SW 1271 (cell line): ENCODE measurements at regions not wholly inside any gene's neighbourhood (a gene's known extent, or its start where the extent isn't known, plus 50 kb on each side); places are given as distances from the start of the nearest gene placed in this dataset.
"Not testable (repeated sequence)": the region's sequence is repeated elsewhere in the genome, so short reads cannot be mapped to it uniquely, and the experiment has no call there.

Source experiments
- DNase-seq, 2 experiments: peaks; one replicate each; lab custom pipeline; 2025; lab: John Stamatoyannopoulos, UW

- DNase-seq = no peak
Measured at GRCh38 chr2:64879745-64880144, 109.5 kb upstream of the SLC1A4 start.

DNA sequence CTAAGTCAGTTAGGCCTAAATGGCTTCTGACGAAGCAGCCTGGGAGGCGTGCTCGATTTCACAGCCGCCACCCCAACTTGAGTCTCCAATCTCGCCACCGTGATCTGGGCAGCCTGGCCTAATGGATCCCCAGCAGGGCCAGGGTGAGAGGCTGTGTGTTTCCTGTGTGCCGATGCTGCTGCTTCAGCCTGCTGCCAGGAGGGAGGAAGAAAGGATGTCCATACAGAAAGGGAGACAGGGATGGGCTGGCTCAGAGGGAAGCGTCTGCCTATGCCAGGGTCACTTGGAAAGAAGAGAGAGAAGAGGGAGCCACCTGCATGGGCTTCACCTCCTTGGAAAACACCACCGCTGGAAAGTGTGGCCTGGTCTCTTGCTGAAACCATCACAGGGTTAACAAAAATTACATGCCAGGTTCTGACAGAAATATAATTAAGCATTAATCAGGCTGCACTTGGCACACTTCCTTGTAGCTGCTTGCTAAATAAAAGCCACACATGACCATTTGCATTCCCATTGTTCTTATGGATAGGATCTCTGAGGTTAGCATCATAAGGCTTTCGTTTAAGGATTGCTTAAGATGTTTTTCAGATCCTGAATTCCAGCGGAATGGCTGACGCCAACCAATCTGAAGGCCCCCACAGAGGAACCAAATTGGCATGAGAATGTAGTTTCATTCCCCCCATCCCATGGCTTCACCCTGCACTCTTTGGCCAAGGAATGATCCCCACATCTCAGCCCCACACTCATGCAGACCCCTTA, 108.8 kb upstream of the SLC1A4 start:
- no peak for DNase-seq

DNA sequence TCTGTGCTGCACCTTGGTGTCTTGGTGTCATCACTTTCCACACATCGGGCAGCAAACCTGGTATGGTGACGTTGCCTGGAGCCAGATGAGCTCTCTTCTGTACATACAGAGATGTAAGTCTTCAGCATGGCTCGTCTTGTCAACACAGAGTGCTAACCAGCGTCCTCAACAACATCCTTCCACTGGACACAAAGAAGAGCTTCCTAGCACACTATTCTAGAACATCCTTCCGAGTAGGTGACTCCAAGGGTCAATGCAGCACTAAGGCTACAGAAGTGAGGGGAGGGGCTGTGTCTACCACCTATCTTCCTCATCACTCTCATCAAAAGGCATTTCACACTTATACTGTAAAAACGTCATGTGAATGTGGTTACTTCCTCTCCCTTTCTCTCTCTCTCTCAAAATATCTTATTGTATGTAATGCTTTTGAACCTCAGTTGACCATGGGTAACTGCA, 108.1 kb upstream of the SLC1A4 start:
- DNase-seq = no peak

DNA sequence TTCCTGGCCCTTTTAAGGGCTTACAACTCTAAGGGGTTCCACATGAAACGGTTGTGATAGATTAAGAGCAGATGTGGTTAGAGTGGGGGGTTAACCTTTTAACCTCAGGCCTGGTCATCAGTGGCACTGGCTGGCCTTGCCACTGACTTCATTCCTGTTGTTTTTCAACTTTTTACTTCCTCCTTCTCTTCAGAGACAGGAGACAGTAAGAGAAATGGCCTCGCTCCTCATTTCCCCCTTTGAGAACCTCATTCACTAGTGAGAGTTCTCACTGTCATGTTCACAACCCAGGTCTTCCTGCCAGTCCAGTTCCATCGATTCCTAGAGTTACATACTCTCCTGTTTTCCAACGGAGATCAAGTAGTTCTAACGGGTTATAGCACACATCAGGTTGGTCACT, 101.6 kb upstream of the SLC1A4 start:
- DNase-seq = no peak

DNA sequence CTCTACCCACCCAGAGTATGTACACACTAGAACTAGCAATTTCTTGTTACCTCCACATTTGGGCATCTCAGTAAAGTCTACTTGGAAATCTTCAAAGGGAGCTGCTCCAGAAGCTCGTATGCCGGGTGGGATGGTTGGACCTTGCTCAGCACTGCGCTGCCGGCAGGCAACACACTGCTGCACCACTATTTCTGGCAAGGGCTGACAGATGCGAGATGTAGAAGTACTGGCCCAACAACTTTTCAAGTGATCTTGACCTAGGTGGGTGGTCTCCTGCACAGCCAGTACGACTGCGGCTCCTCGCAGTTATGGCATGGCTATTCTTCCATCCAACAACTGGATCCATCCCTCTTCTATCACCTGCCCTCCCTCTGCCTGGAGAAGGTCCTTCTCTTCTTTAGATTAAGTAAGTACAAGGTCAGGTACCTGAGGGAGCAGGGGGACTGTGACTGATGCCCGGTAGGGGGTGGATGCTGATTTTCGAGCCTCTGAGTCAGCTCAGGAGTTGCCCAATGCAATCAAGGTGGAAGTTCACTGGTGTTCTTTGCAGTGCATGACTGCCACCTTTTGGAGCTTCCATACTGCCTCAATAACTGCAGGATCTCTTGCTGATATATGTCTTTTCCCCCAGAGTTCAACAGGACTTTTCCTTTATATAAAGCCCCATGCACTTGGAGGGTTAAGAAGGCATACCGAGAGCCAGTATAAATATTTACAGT, 100.4 kb upstream of the SLC1A4 start:
- DNase-seq = peak in 1 of 2 experiments; percentile 21

- DNase-seq = no peak
Measured at GRCh38 chr2:64889803-64890202, 99.4 kb upstream of the SLC1A4 start.

GRCh38 chr2:64896572-64896971, 92.6 kb upstream of the SLC1A4 start:
- not testable (repeated sequence) for DNase-seq

GRCh38 chr2:64899081-64899865, 89.9 kb upstream of the SLC1A4 start:
- no peak for DNase-seq

- DNase-seq = not testable (repeated sequence)
Measured at GRCh38 chr2:64899876-64900275, 89.3 kb upstream of the SLC1A4 start.

DNA sequence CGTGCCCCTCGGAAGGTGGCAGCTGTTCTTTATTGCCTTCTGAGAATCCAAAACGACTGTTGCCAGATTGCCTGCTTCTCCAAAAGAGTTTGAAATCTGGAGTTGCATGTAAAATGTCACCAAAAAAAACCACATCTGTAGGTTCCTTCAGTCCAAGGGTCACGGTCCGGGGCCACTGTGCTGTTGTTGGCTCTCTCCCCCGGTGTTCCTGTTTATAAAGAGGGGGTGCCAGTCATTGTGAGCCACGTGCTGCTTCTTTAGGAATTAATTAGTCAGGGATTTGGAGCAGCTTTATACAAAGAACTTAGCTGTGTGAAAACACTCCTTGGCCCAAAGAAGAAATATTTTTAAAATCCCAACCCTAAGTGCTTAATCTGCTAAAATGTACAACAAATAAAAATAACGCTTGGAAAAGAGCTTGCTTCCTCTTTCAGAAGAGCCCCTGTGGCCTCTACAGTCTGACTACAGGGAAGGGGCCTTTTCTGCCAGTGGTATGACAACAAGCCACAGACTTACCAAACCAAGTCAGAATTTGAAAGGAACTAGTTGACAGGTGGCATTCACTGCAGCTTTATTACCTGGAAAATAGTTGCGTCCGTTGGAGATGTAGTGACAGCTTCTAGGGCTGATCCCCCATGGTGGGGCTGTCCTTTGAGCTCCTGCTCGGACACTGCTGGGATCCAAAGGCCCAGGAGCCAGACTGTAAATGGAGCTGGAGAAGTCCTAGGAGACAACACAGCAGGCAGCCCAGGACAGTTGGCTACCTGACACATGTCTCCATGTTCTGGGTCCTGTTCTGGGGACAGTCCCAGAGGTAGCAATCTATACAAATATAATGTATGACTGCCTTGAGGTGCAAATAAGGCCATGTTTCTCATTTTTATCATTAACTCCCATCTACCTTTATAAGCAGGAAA, 84.5 kb upstream of the SLC1A4 start:
- no peak for DNase-seq

DNA sequence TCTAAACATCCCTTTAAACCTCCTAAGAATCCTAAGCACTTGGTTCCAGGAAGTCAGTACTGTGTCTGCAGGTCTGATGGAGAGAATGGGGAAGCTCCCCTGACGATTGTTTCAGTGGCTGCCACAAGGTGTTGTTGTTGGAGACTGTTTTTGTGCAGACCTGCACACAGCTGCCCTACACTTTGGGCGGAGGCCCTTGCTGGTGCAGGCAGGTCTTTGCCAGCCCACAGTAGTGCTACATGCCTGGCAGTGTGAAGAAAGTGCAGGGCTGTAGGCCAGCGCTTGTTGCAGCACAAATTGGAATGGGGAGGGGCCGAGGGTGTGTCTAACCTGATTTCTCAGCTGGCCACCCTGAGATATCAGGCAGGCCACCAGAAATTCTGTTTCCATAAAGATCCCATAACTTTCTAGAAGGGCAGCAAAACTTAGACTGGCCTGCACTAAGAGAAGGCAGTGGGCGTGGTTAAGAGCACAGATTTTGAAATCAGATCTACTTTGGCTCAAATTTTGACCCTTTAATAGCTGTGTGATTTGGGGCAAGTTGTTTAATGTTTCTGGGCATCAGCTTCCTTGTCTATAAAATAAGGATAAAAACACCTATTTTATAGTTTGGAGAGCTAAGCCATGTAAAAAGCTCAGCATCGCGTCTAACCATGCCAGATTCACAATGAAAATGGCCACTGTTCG, 83.7 kb upstream of the SLC1A4 start:
- DNase-seq = no peak

GRCh38 chr2:64906853-64907536, 82.2 kb upstream of the SLC1A4 start:
- no peak for DNase-seq

DNA sequence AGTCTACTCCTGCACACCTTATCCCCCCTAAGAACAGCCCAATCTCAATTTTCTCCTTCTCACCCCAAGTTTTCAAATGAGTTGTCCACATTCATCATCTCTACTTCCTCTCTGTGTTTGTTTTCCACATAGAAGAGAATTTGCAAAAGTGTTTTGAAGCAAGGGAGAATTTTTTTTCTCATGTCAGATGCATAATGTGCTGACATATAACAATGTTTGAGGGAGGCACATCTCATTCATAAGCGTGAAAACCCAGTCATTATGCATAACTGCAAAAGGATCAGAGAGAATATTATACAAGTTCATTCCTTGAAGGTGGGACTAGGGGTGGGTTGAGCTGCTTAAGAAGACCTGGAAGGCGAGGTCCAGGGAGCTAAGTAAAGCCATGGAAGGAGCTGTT, 80.8 kb upstream of the SLC1A4 start:
- DNase-seq = no peak

DNA sequence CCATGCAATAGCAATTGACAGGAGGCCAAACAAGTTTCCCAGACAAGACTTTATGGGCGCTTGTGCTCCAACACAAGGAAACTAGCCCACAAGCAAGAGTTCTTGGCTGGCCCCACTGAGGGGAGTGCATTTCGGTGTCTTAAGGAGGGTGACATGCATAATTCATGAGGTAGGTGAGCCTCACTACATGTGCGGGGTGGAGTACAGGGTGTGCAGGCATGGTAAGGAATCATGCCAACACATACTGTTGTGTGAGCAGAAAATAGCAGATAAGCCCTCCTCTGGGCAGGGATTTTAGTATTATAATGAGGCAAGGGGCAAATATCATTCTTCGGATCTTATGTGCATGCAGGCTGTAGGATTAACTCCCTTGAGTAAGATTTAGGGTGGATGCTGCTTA, 78.7 kb upstream of the SLC1A4 start:
- DNase-seq = no peak

DNA sequence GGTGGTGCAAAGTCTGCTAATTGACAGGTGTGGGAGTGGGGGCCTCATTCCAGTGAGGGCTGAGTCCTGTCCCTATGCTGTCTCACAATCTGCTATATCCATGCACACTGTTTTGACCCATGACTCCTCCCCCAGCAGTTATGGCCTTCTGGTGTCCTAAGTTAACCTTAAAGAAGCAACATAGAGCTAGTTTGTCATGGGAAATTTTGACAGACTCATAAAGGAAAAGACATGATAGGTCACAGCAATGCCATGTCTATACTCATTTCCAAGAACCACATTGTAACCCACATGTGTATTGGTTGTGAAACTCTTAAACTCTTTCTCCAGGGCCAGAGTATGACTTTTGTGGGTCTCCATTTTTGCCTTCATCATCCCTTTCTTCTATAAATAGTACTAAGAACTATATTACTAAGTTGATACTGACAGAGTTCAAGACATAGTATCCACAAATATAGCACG, 78.2 kb upstream of the SLC1A4 start:
- DNase-seq = no peak

- DNase-seq = peak in 1 of 2 experiments; percentile 3
Measured at GRCh38 chr2:64913357-64913869, 75.8 kb upstream of the SLC1A4 start.

DNA sequence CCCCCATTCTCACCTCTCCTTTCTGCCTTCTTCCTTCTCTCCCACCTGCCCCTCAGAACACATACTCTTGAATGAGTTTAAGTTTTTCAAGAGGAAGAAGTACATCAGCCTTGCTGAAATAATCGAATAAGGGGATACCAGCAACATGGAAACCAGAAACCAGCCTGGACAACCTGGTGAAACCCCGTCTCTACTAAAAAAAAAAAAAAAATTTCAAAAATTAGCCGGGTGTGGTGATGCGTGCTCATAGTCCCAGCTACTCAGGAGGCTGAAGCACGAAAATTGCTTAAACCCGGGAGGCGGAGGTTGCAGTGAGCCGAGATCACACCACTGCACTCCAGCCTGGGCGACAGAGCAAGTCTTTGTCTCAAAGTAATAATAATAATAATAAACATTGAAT, 75.0 kb upstream of the SLC1A4 start:
- no peak for DNase-seq

- no peak for DNase-seq
Measured at GRCh38 chr2:64914735-64915509, 74.3 kb upstream of the SLC1A4 start.

DNA sequence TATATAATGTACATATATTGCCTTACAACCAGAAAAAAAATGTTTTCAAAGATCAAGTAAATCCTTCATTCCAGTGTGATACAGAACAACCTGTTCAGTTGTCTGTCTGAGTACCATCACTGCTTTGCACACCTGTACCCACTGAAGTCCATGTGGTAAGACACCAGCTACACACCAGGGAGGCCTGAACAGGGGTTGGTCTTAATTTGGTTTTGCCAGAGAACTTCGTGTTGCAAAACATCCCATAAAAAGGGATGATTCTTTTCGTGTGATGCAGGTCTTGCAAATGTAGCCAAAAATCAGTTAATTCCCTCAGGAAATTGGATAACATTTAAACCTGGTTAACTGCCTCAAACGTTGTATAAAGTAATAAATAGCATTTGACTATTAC, 73.7 kb upstream of the SLC1A4 start:
- DNase-seq = no peak
